ENCODE measurements at regions not wholly inside any gene's neighbourhood (a gene's known extent, or its start where the extent isn't known, plus 50 kb on each side); places are given as distances from the start of the nearest gene placed in this dataset.

GRCh38 chr4:58064653-58065052 is 954.5 kb upstream of the IGFBP7 start:
- TF ChIP-seq CTCF (conservative IDR thresholded peaks at IDR 0.05; ENCODE audit: low read depth in 2 of 2), result no peak
- no peak for TF ChIP-seq EZH2phosphoT487 (IDR thresholded peaks at IDR 0.05; ENCODE audit: unreplicated experiment)
- no peak for TF ChIP-seq EZH2 (IDR thresholded peaks at IDR 0.05; ENCODE audit: low read depth, unreplicated experiment)
- no peak for TF ChIP-seq REST (IDR thresholded peaks at IDR 0.05; ENCODE audit: unreplicated experiment)
- TF ChIP-seq POLR2AphosphoS5 (IDR thresholded peaks at IDR 0.05; ENCODE audit: low read depth), result no peak
- no peak for TF ChIP-seq ZNF114 (CRISPR knock-in tag; IDR thresholded peaks at IDR 0.05)
- no peak for TF ChIP-seq NANOG (IDR thresholded peaks at IDR 0.05; ENCODE audit: borderline replicate concordance)
- no peak for TF ChIP-seq JUNB (IDR thresholded peaks at IDR 0.05; ENCODE audit: unreplicated experiment)
- TF ChIP-seq ZNF331 (CRISPR knock-in tag; IDR thresholded peaks at IDR 0.05; ENCODE audit: low read depth), result no peak

Measured in GM23338 (cell line).